Hepatocyte (in vitro differentiated cells): ENCODE measurements at regions not wholly inside any gene's neighbourhood (a gene's known extent, or its start where the extent isn't known, plus 50 kb on each side); places are given as distances from the start of the nearest gene placed in this dataset.
A peak's percentile ranks its signal among the peaks of the same experiment; 100 is the strongest.

Source experiments
- DNase-seq: peaks from one replicate; pipeline ENCODE4 v3.0.0-alpha.2; 2016; ENCODE audit warnings: low spot score
- H2AFZ ChIP-seq: fragments of 200-600 bp; sonication (generic); 2 replicates; pipeline ENCODE4 v1.6.0; 2016; ENCODE audit warnings: antibody characterized with exemption, mild to moderate bottlenecking
- H3K27ac ChIP-seq: fragments of 200-600 bp; sonication (generic); 2 replicates; pipeline ENCODE4 v1.5.1; 2016; ENCODE audit warnings: mild to moderate bottlenecking
- H3K27me3 ChIP-seq: fragments of 200-600 bp; sonication (generic); 2 replicates; pipeline ENCODE4 v1.6.1; 2016
- H3K36me3 ChIP-seq: fragments of 200-600 bp; sonication (generic); replicated peaks from 2 replicates; pipeline ENCODE4 v1.5.1; 2016; ENCODE audit warnings: low read depth; ENCODE audit not compliant: insufficient read depth
- H3K4me1 ChIP-seq: fragments of 200-600 bp; sonication (generic); 2 replicates; pipeline ENCODE4 v1.5.1; 2016; ENCODE audit warnings: mild to moderate bottlenecking, moderate library complexity; ENCODE audit not compliant: insufficient read depth
- H3K4me2 ChIP-seq: fragments of 200-600 bp; sonication (generic); 2 replicates; pipeline ENCODE4 v1.6.0; 2016
- H3K4me3 ChIP-seq: fragments of 200-600 bp; sonication (generic); 2 replicates; pipeline ENCODE4 v1.5.1; 2016; ENCODE audit warnings: mild to moderate bottlenecking
- H3K79me2 ChIP-seq: fragments of 200-600 bp; sonication (generic); 2 replicates; pipeline ENCODE4 v1.6.0; 2017; ENCODE audit warnings: mild to moderate bottlenecking
- H3K9me2 ChIP-seq: fragments of 200-600 bp; sonication (generic); replicated peaks from 2 replicates; pipeline ENCODE4 v1.6.0; 2017; ENCODE audit warnings: mild to moderate bottlenecking; ENCODE audit not compliant: insufficient read depth
- H3K9me3 ChIP-seq: fragments of 200-600 bp; sonication (generic); 2 replicates; pipeline ENCODE4 v1.5.1; 2016; ENCODE audit warnings: low read depth, mild to moderate bottlenecking
- H4K20me1 ChIP-seq: fragments of 200-600 bp; sonication (generic); 2 replicates; pipeline ENCODE4 v1.6.0; 2016; ENCODE audit warnings: mild to moderate bottlenecking; ENCODE audit not compliant: insufficient read depth, poor library complexity, severe bottlenecking
- CTCF ChIP-seq: fragments of 200-600 bp; sonication (generic); IDR thresholded peaks from 2 replicates; pipeline ENCODE4 v1.5.1; 2016; ENCODE audit warnings: antibody characterized with exemption, mild to moderate bottlenecking; ENCODE audit not compliant: poor library complexity
- EZH2 ChIP-seq: fragments of 200-600 bp; sonication (generic); IDR thresholded peaks from 2 replicates; pipeline ENCODE4 v1.6.1; 2016; ENCODE audit warnings: antibody characterized with exemption, mild to moderate bottlenecking, borderline replicate concordance
- EZH2phosphoT487 ChIP-seq: fragments of 200-600 bp; sonication (generic); IDR thresholded peaks from one replicate; pipeline ENCODE4 v1.6.1; 2018; ENCODE audit warnings: antibody characterized with exemption, mild to moderate bottlenecking, low read depth, moderate library complexity; ENCODE audit not compliant: unreplicated experiment, severe bottlenecking
- whole genome bisulfite sequencing: methylation state at CpG from one replicate; pipeline ENCODE4 v1.1.6; 2016; ENCODE audit warnings: low lambda C conversion rate; ENCODE audit errors: missing lambda C conversion rate; 5-methylcytosine and 5-hydroxymethylcytosine counted together

DNA sequence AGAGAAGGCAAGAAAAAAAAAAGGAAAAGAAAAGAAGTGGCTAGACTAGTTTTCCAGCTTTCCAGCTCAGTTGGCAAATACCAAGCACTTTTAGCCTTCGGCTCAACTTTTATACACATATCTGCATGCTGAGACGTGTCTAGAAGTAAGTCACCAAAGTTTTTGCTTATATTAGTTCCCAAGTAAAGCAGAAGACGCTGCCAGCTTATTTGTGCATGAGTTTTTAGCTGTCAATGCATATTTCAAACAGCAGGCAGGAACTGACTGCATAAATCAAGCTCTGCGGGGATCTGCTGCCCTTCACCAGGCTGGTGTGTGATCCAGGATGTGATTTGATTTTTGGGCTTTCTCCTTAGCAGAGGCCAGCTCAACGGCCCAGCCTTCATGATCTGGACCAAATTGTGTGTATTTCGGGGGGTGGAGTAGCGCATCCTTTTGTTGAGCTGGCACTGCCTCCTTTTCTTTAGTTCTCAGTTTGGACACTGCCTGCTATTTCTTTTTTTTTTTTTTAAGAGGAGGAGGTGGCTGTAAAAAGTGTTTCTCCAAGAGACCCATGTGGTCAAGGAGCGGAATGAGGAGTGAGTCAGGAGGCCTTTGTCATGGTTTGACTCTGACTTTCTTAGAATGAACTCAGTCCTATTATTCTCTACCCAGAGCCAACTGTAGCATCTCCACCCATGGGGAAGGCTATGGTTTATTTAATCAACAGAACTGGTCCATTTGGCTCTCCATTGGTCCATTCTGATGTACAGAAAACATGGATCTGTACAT, 162.6 kb upstream of the XYLT1 start:
- peak; percentile 8 for DNase-seq
- Histone ChIP-seq H3K27me3 (no peaks in the 10 kb centered on the region), H3K36me3 (no peaks in the 10 kb centered on the region), H2AFZ (no peak overlapping the region), H3K4me1 (no peaks in the 10 kb centered on the region), H3K79me2 (no peaks in the 10 kb centered on the region), H3K4me3 (no peak overlapping the region), H3K9me3 (no peaks in the 10 kb centered on the region), H4K20me1 (no peaks in the 10 kb centered on the region), H3K4me2 (no peak overlapping the region), H3K27ac (no peak overlapping the region), H3K9me2 (no peaks in the 10 kb centered on the region)
- TF ChIP-seq EZH2phosphoT487 (no peak), EZH2 (no peak), CTCF (no peak)
- WGBS, result 72% methylated on average over 8 of the region's 8 CpGs

- no peak overlapping the region for H2AFZ ChIP-seq
- H3K9me3 ChIP-seq, result no peaks in the 10 kb centered on the region
- H3K27ac ChIP-seq, result no peak overlapping the region
- WGBS, result 84% methylated on average over 8 of the region's 8 CpGs
- no peaks in the 10 kb centered on the region for H3K9me2 ChIP-seq
- H3K4me3 ChIP-seq, result no peak overlapping the region
- TF ChIP-seq EZH2phosphoT487 (no peak), CTCF (no peak), EZH2 (no peak)
- H3K36me3 ChIP-seq, result no peaks in the 10 kb centered on the region
- no peaks in the 10 kb centered on the region for H3K79me2 ChIP-seq
- H3K27me3 ChIP-seq, result no peaks in the 10 kb centered on the region
- no peak overlapping the region for H3K4me2 ChIP-seq
- H3K4me1 ChIP-seq, result no peaks in the 10 kb centered on the region
- no peaks in the 10 kb centered on the region for H4K20me1 ChIP-seq
- no peak for DNase-seq
These were observed 161.9 kb upstream of the XYLT1 start for GRCh38 chr16:17632667-17633066.

DNA sequence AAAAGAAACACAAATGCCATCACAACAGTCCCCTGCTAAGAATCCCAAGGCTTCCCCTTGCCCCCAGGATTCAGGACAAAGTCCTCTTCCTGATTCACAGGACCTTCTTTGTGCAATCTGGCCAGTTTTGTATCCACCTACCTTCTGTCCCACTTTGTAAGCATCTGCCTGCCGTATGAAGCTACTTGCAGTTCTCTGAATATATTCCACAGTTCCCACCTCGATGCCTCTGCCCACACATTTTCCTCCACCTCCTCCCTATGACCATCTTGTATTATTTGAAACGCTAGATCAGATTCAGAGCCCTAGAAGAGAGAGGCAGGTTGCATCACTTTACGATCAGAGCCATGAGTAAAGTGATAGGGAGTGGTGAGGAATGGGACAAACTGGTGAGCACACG, 159.2 kb upstream of the XYLT1 start:
- no peaks in the 10 kb centered on the region for H3K36me3 ChIP-seq
- no peaks in the 10 kb centered on the region for H3K9me2 ChIP-seq
- H3K27me3 ChIP-seq, result no peaks in the 10 kb centered on the region
- no peak overlapping the region for H3K27ac ChIP-seq
- no peak overlapping the region for H3K4me2 ChIP-seq
- WGBS, result 89% methylated on average over 5 of the region's 5 CpGs
- DNase-seq, result no peak
- no peak overlapping the region for H2AFZ ChIP-seq
- no peaks in the 10 kb centered on the region for H4K20me1 ChIP-seq
- H3K9me3 ChIP-seq, result no peaks in the 10 kb centered on the region
- H3K79me2 ChIP-seq, result no peaks in the 10 kb centered on the region
- H3K4me3 ChIP-seq, result no peak overlapping the region
- no peaks in the 10 kb centered on the region for H3K4me1 ChIP-seq
- TF ChIP-seq EZH2phosphoT487 (no peak), EZH2 (no peak)

GRCh38 chr16:17628983-17629382, 158.2 kb upstream of the XYLT1 start:
- H3K4me1 ChIP-seq, result no peaks in the 10 kb centered on the region
- WGBS, result 100% methylated on average over 1 of the region's 1 CpG
- H3K9me2 ChIP-seq, result no peaks in the 10 kb centered on the region
- H4K20me1 ChIP-seq, result no peaks in the 10 kb centered on the region
- H3K9me3 ChIP-seq, result no peaks in the 10 kb centered on the region
- no peaks in the 10 kb centered on the region for H3K36me3 ChIP-seq
- TF ChIP-seq CTCF (no peak), EZH2phosphoT487 (no peak), EZH2 (no peak)
- no peaks in the 10 kb centered on the region for H3K79me2 ChIP-seq
- H3K27ac ChIP-seq, result no peak overlapping the region
- H3K4me3 ChIP-seq, result no peak overlapping the region
- no peak for DNase-seq
- H3K27me3 ChIP-seq, result no peaks in the 10 kb centered on the region
- no peak overlapping the region for H3K4me2 ChIP-seq
- no peak overlapping the region for H2AFZ ChIP-seq
